ENCODE measurements at regions not wholly inside any gene's neighbourhood (a gene's known extent, or its start where the extent isn't known, plus 50 kb on each side); places are given as distances from the start of the nearest gene placed in this dataset.

- H3K27ac ChIP-seq = no peak overlapping the region
- H3K27me3 ChIP-seq = no peaks in the 10 kb centered on the region
- H3K9me3 ChIP-seq = no peaks in the 10 kb centered on the region
- TF ChIP-seq CTCF (IDR thresholded peaks at IDR 0.05) = no peak
- no peak for TF ChIP-seq POLR2A (IDR thresholded peaks at IDR 0.05)
- DNase-seq = no peak
- peaks cover 0 to 9% (median 0%) of the 10 kb centered on the region in 12 donors for H3K4me1 ChIP-seq
- no peak overlapping the region for H3K4me3 ChIP-seq
- ATAC-seq = no peak
- no peaks in the 10 kb centered on the region for H3K36me3 ChIP-seq
- intact Hi-C loops (cut with DNase I) = no loop called here
Measured at GRCh38 chr18:28766721-28767120, 589.8 kb upstream of the CDH2 start.

- H3K4me1 ChIP-seq = peaks cover 0 to 9% (median 0%) of the 10 kb centered on the region in 12 donors
- 67 to 78% (median 71%) methylated on average over 2 of the region's 2 CpGs for WGBS, 4 donors
- intact Hi-C loops (cut with DNase I) = no loop called here
- H3K9me3 ChIP-seq = no peaks in the 10 kb centered on the region
- no peak overlapping the region for H3K4me3 ChIP-seq
- ATAC-seq = no peak
- no peak overlapping the region for H3K27ac ChIP-seq
- DNase-seq = no peak
- H3K36me3 ChIP-seq = no peaks in the 10 kb centered on the region
- H3K27me3 ChIP-seq = no peaks in the 10 kb centered on the region
- no peak for TF ChIP-seq CTCF (IDR thresholded peaks at IDR 0.05)
- no peak for TF ChIP-seq POLR2A (IDR thresholded peaks at IDR 0.05)
Measured at GRCh38 chr18:28766027-28766426, 589.1 kb upstream of the CDH2 start.

GRCh38 chr18:28760299-28760698, 583.4 kb upstream of the CDH2 start:
- Histone ChIP-seq H3K36me3 (no peaks in the 10 kb centered on the region), H3K4me3 (no peak overlapping the region), H3K4me1 (no peaks in the 10 kb centered on the region), H3K27me3 (no peaks in the 10 kb centered on the region), H3K9me3 (no peaks in the 10 kb centered on the region), H3K27ac (no peak overlapping the region)
- TF ChIP-seq POLR2A (IDR thresholded peaks at IDR 0.05) (no peak), CTCF (IDR thresholded peaks at IDR 0.05) (no peak)
- intact Hi-C loops (cut with DNase I) = no loop called here
- 81 to 89% (median 87%) methylated on average over 5 of the region's 5 CpGs for WGBS, 4 donors
- ATAC-seq (no peak), DNase-seq (no peak)

- Histone ChIP-seq H3K9me3 (no peaks in the 10 kb centered on the region), H3K27ac (no peak overlapping the region), H3K36me3 (no peaks in the 10 kb centered on the region), H3K27me3 (no peaks in the 10 kb centered on the region), H3K4me1 (no peaks in the 10 kb centered on the region), H3K4me3 (no peak overlapping the region)
- ATAC-seq (no peak), DNase-seq (no peak)
- TF ChIP-seq POLR2A (IDR thresholded peaks at IDR 0.05) (no peak), CTCF (IDR thresholded peaks at IDR 0.05) (no peak)
- intact Hi-C loops (cut with DNase I) = no loop called here
- 92 to 96% (median 93%) methylated on average over 3 of the region's 3 CpGs for WGBS, 4 donors
Measured at GRCh38 chr18:28757466-28758008, 580.6 kb upstream of the CDH2 start.

Data from heart left ventricle (tissue), 16 donors.